ENCODE measurements at regions not wholly inside any gene's neighbourhood (a gene's known extent, or its start where the extent isn't known, plus 50 kb on each side); places are given as distances from the start of the nearest gene placed in this dataset.

DNA sequence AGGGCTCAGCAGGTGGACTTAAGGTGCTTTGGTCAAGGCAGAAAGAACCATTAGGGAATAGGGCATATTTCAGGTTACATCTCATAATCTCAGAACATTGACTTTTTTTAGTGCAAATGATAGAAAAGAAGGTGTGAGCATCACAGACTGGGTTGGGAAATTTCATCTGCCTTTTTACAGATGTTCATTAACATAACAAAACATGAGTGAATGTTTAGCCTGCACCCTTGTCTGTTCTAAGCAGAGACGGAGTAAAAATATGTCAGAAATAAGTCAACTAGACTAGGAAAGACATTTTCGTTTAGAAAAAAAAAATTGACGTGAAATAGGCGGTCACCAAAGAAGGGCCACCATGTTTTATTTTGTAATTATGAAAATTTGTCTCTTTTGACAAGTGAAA lies 127.5 kb upstream of the CDH13 start:
- TF ChIP-seq, protein P1, sequence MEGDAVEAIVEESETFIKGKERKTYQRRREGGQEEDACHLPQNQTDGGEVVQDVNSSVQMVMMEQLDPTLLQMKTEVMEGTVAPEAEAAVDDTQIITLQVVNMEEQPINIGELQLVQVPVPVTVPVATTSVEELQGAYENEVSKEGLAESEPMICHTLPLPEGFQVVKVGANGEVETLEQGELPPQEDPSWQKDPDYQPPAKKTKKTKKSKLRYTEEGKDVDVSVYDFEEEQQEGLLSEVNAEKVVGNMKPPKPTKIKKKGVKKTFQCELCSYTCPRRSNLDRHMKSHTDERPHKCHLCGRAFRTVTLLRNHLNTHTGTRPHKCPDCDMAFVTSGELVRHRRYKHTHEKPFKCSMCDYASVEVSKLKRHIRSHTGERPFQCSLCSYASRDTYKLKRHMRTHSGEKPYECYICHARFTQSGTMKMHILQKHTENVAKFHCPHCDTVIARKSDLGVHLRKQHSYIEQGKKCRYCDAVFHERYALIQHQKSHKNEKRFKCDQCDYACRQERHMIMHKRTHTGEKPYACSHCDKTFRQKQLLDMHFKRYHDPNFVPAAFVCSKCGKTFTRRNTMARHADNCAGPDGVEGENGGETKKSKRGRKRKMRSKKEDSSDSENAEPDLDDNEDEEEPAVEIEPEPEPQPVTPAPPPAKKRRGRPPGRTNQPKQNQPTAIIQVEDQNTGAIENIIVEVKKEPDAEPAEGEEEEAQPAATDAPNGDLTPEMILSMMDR (IDR thresholded peaks at IDR 0.05), result no peak
- TF ChIP-seq POLR2AphosphoS5 (IDR thresholded peaks at IDR 0.05) (no peak), EP300 (IDR thresholded peaks at IDR 0.05) (no peak), POLR2A (IDR thresholded peaks at IDR 0.05) (no peak)
- Histone ChIP-seq H3K4me1 (no peaks in the 10 kb centered on the region), H3K27ac (no peak overlapping the region), H3K4me3 (no peak overlapping the region), H3K36me3 (no peaks in the 10 kb centered on the region), H3K9me3 (no peaks in the 10 kb centered on the region), H3K27me3 (no peaks in the 10 kb centered on the region)
- no peak for DNase-seq (ENCODE audit: low spot score in 2 of 2)
- 65% methylated on average over 4 of the region's 4 CpGs for WGBS

GRCh38 chr16:82497139-82497538 lies 129.6 kb upstream of the CDH13 start:
- H3K9me3 ChIP-seq, result no peaks in the 10 kb centered on the region
- no peak for DNase-seq (ENCODE audit: low spot score in 2 of 2)
- H3K27me3 ChIP-seq, result no peaks in the 10 kb centered on the region
- H3K36me3 ChIP-seq, result no peaks in the 10 kb centered on the region
- H3K27ac ChIP-seq, result no peak overlapping the region
- TF ChIP-seq, protein P1 (IDR thresholded peaks at IDR 0.05), result no peak
- TF ChIP-seq POLR2AphosphoS5 (IDR thresholded peaks at IDR 0.05) (no peak), POLR2A (IDR thresholded peaks at IDR 0.05) (no peak), EP300 (IDR thresholded peaks at IDR 0.05) (no peak)
- H3K4me3 ChIP-seq, result no peak overlapping the region
- WGBS, result 79% methylated on average over 4 of the region's 4 CpGs
- no peaks in the 10 kb centered on the region for H3K4me1 ChIP-seq

DNA sequence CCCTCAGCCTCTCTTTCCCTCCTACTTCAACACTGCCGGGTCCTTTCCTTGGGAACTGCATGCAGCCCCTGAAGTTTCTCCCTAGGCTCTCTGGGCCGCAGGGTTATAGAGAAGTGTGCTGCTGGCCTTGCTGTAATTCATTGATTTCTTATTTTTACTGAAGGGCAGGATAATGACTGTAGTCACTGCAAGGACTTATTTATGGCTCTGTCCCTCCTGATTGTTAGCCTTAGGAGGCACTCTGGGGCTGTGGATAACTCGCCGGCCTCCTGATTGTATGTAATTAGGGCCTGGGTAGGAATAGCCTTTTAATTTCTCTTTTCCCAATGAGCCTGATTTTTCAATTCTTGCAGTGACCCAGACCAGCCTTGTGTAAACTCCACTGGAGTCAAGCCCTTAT lies 138.3 kb upstream of the CDH13 start:
- 79% methylated on average over 4 of the region's 4 CpGs for WGBS
- Histone ChIP-seq H3K9me3 (no peaks in the 10 kb centered on the region), H3K36me3 (no peaks in the 10 kb centered on the region), H3K27me3 (no peaks in the 10 kb centered on the region), H3K4me1 (no peaks in the 10 kb centered on the region), H3K27ac (no peak overlapping the region), H3K4me3 (no peak overlapping the region)
- no peak for DNase-seq (ENCODE audit: low spot score in 2 of 2)
- TF ChIP-seq POLR2A (IDR thresholded peaks at IDR 0.05), result no peak
- no peak for TF ChIP-seq POLR2AphosphoS5 (IDR thresholded peaks at IDR 0.05)

GRCh38 chr16:82481455-82481854 lies 145.3 kb upstream of the CDH13 start:
- Histone ChIP-seq H3K36me3 (no peaks in the 10 kb centered on the region), H3K27ac (no peak overlapping the region), H3K4me1 (no peaks in the 10 kb centered on the region), H3K27me3 (peaks cover 11% of the 10 kb centered on the region), H3K4me3 (no peak overlapping the region), H3K9me3 (no peaks in the 10 kb centered on the region)
- WGBS, result 54% methylated on average over 3 of the region's 3 CpGs
- TF ChIP-seq EP300 (IDR thresholded peaks at IDR 0.05) (no peak), POLR2A (IDR thresholded peaks at IDR 0.05) (no peak), POLR2AphosphoS5 (IDR thresholded peaks at IDR 0.05) (no peak)
- TF ChIP-seq, protein P1 (IDR thresholded peaks at IDR 0.05), result no peak
- no peak for DNase-seq (ENCODE audit: low spot score in 2 of 2)

DNA sequence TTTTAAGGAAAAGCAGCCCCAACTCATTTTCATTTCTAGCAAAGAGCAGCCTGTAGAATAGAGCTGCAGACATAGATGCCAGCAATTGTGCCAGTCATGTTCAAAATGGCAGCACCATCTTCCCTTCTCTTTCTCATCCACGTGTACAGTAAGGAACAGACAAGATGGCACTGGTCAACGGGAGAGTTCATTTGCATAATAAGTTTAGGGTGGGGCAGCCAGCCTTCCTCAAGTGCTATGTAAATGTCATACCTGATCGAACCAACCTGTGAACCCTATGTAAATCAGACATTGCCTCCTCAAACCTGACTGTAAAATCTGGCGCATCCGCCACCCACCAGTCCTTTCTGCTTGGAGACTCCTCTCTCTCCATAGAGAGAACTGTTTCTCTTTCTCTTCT lies 150.0 kb upstream of the CDH13 start:
- H3K9me3 ChIP-seq, result no peaks in the 10 kb centered on the region
- no peaks in the 10 kb centered on the region for H3K4me1 ChIP-seq
- no peaks in the 10 kb centered on the region for H3K36me3 ChIP-seq
- H3K27ac ChIP-seq, result no peak overlapping the region
- TF ChIP-seq, protein P1 (IDR thresholded peaks at IDR 0.05), result no peak
- no peak for TF ChIP-seq POLR2A (IDR thresholded peaks at IDR 0.05)
- TF ChIP-seq EP300 (IDR thresholded peaks at IDR 0.05), result no peak
- TF ChIP-seq POLR2AphosphoS5 (IDR thresholded peaks at IDR 0.05), result no peak
- peaks cover 25% of the 10 kb centered on the region for H3K27me3 ChIP-seq
- no peak overlapping the region for H3K4me3 ChIP-seq
- no peak for DNase-seq (ENCODE audit: low spot score in 2 of 2)
- 65% methylated on average over 5 of the region's 5 CpGs for WGBS

DNA sequence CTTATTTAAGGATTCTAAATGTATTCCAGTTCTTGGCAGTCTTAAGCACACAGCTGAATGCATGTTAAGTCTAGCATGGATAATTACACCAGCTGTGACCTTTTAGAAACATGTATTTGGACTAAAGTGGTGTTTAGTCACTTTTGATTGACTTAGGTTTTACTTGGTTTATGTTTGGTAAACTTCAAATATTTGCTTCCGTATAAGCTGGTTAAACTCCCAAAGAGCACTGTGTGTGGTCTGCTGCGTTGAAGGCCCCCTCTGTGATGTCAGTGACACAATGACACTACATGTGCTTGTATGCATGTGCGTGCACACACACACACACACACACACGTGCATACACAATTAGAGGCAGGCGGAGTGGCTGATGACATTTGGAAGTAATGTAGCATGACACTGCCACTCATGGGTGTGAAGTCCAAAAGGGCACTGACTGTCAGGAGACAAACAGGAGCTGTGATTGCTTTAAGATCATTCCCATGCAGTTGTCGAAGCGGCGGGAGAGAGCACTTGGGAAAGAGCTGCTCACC lies 156.1 kb upstream of the CDH13 start:
- WGBS, result 50% methylated on average over 8 of the region's 8 CpGs
- H3K36me3 ChIP-seq, result no peaks in the 10 kb centered on the region
- no peaks in the 10 kb centered on the region for H3K9me3 ChIP-seq
- no peak for TF ChIP-seq POLR2A (IDR thresholded peaks at IDR 0.05)
- no peak for TF ChIP-seq POLR2AphosphoS5 (IDR thresholded peaks at IDR 0.05)
- no peak for TF ChIP-seq EP300 (IDR thresholded peaks at IDR 0.05)
- TF ChIP-seq, protein P1 (IDR thresholded peaks at IDR 0.05), result no peak
- no peak overlapping the region for H3K4me3 ChIP-seq
- no peak for DNase-seq (ENCODE audit: low spot score in 2 of 2)
- peaks cover 9% of the 10 kb centered on the region for H3K27me3 ChIP-seq
- H3K27ac ChIP-seq, result no peak overlapping the region
- H3K4me1 ChIP-seq, result no peaks in the 10 kb centered on the region

Measured in suprapubic skin (tissue), 4 donors.